Smooth muscle cell (in vitro differentiated cells): ENCODE measurements at regions not wholly inside any gene's neighbourhood (a gene's known extent, or its start where the extent isn't known, plus 50 kb on each side); places are given as distances from the start of the nearest gene placed in this dataset.

Experiments
- DNase-seq: peaks from one replicate; lab custom pipeline; 2025; ENCODE audit not compliant: unreplicated experiment; lab: John Stamatoyannopoulos, UW
- H2AFZ ChIP-seq: fragments of 200-600 bp; sonication (generic); 2 replicates; pipeline ENCODE4 v1.6.0; 2016; ENCODE audit warnings: antibody characterized with exemption, low read depth, mild to moderate bottlenecking
- H3F3A ChIP-seq: fragments of 200-600 bp; sonication (generic); 2 replicates; pipeline ENCODE4 v1.6.0; 2017; ENCODE audit warnings: antibody characterized with exemption, low read depth
- H3K27ac ChIP-seq: fragments of 200-600 bp; sonication (generic); 2 replicates; pipeline ENCODE4 v1.5.1; 2016; ENCODE audit warnings: low read depth, mild to moderate bottlenecking
- H3K27me3 ChIP-seq: fragments of 200-600 bp; sonication (generic); 2 replicates; pipeline ENCODE4 v1.6.1; 2016; ENCODE audit warnings: low read depth, mild to moderate bottlenecking
- H3K36me3 ChIP-seq: fragments of 200-600 bp; sonication (generic); 2 replicates; pipeline ENCODE4 v1.5.1; 2016; ENCODE audit warnings: low read depth
- H3K4me1 ChIP-seq: fragments of 200-600 bp; sonication (generic); 2 replicates; pipeline ENCODE4 v1.5.1; 2016; ENCODE audit warnings: low read depth
- H3K4me2 ChIP-seq: fragments of 200-600 bp; sonication (generic); 2 replicates; pipeline ENCODE4 v1.6.0; 2016; ENCODE audit warnings: mild to moderate bottlenecking
- H3K4me3 ChIP-seq: fragments of 200-600 bp; sonication (generic); 2 replicates; pipeline ENCODE4 v1.5.1; 2016; ENCODE audit warnings: mild to moderate bottlenecking
- H3K79me2 ChIP-seq: fragments of 200-600 bp; sonication (generic); 2 replicates; pipeline ENCODE4 v1.6.0; 2016; ENCODE audit warnings: low read depth, mild to moderate bottlenecking
- H3K9ac ChIP-seq: fragments of 200-600 bp; sonication (generic); 2 replicates; pipeline ENCODE4 v1.6.0; 2016; ENCODE audit warnings: low read depth
- H3K9me3 ChIP-seq: fragments of 200-600 bp; sonication (generic); replicated peaks from 2 replicates; pipeline ENCODE4 v1.5.1; 2016; ENCODE audit warnings: low read depth
- H4K20me1 ChIP-seq: fragments of 200-600 bp; sonication (generic); 2 replicates; pipeline ENCODE4 v1.6.0; 2016; ENCODE audit warnings: low read depth
- CTCF ChIP-seq: fragments of 200-600 bp; sonication (generic); IDR thresholded peaks from 2 replicates; pipeline ENCODE4 v1.5.1; 2017; ENCODE audit warnings: borderline replicate concordance, mild to moderate bottlenecking, antibody characterized with exemption; ENCODE audit not compliant: insufficient read depth, poor library complexity, severe bottlenecking
- WGBS: methylation state at CpG from one replicate; pipeline ENCODE4 v1.1.7; 2016; ENCODE audit warnings: low lambda C conversion rate; 5-methylcytosine and 5-hydroxymethylcytosine counted together

GRCh38 chr2:174686430-174686829 lies 77.8 kb downstream of the CHRNA1 start:
- no peak for TF ChIP-seq CTCF
- Histone ChIP-seq H3K27ac (no peak overlapping the region), H3K9ac (no peak overlapping the region), H3K4me1 (peaks cover 4% of the 10 kb centered on the region), H3K36me3 (no peaks in the 10 kb centered on the region), H3K9me3 (no peaks in the 10 kb centered on the region), H3K4me2 (no peak overlapping the region), H2AFZ (no peak overlapping the region), H4K20me1 (no peaks in the 10 kb centered on the region), H3K4me3 (no peak overlapping the region), H3F3A (no peaks in the 10 kb centered on the region), H3K79me2 (peaks cover 5% of the 10 kb centered on the region), H3K27me3 (no peaks in the 10 kb centered on the region)
- DNase-seq = no peak
- 74% methylated on average over 1 of the region's 1 CpG for WGBS

DNA sequence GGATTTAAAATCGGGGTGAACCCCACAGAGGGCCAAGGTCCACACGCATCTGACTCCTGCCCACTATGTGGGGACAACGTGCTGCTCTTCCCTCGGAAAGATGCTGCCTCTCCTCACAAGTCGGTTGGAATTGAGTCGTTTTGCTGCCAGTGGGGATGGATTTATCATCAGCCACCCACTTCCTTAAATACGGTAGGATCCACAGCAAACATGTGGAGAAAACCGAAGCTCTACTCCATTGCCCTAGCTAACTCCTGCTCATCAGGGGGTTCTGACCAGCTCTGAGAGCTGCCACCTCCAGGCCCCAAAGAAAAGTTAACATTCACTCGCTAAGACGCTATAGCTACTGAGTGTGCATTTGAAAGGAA lies 80.9 kb downstream of the CHRNA1 start:
- no peaks in the 10 kb centered on the region for H3K27me3 ChIP-seq
- whole genome bisulfite sequencing = 6% methylated on average over 10 of the region's 10 CpGs
- TF ChIP-seq CTCF = no peak
- H2AFZ ChIP-seq = peak overlapping the region; percentile 89
- peak overlapping the region; percentile 18 for H3K9ac ChIP-seq
- H3K4me3 ChIP-seq = peak overlapping the region; percentile 76
- H3K4me1 ChIP-seq = peaks cover 8% of the 10 kb centered on the region
- no peak for DNase-seq
- H3F3A ChIP-seq = no peaks in the 10 kb centered on the region
- H3K4me2 ChIP-seq = peak overlapping the region; percentile 93
- H4K20me1 ChIP-seq = peaks cover 28% of the 10 kb centered on the region
- no peaks in the 10 kb centered on the region for H3K9me3 ChIP-seq
- peak overlapping the region; percentile 3 for H3K27ac ChIP-seq
- H3K79me2 ChIP-seq = peaks cover 35% of the 10 kb centered on the region
- H3K36me3 ChIP-seq = no peaks in the 10 kb centered on the region

DNA sequence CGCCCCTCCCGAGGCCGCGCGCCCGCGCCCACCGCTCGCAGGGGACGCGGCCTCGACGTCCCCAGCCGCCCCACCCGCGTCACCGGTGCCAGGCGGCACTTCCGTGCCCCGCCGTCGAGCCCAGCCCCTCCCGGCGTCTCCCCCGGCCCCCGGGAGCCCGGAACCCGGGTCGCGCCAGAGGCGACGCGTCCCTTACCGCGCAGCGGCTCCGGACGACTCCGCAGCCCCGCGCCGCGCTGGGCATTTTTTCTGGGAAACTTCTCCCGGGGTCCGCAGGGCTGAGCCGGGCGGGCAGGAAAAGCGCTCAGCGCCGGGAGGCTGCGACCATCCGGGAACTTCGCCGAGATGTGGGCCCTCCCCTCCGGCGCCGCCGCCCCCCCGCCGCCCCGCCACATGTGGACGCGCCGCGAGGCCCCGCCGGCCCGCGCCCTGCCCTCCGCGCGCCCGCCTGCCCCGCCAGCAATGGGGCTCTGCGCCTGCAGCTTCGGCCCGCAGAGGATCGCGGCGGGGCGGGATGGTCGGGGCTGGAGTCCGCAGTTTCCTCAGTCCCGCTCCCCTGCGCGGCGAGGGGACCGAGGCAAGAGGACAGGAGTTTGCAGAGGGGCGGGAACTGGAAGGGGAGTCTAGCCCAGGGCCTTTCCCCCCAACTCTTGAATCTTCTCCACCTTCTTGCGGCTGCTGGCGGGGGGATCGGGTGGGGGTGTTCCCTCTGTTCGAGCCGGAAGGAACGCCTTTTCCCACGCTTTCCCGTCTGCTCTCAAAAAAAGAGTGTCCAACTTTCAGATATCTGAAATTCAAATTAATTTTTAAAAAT lies 81.5 kb downstream of the CHRNA1 start:
- TF ChIP-seq CTCF = no peak
- H3K9ac ChIP-seq = peak overlapping the region; percentile 80
- H3K9me3 ChIP-seq = no peaks in the 10 kb centered on the region
- no peaks in the 10 kb centered on the region for H3K27me3 ChIP-seq
- H3F3A ChIP-seq = no peaks in the 10 kb centered on the region
- H2AFZ ChIP-seq = peak overlapping the region; percentile 94
- peak overlapping the region; percentile 66 for H3K27ac ChIP-seq
- peak; percentile 51 for DNase-seq
- 1% methylated on average over 58 of the region's 97 CpGs for WGBS
- no peaks in the 10 kb centered on the region for H3K36me3 ChIP-seq
- peaks cover 8% of the 10 kb centered on the region for H3K4me1 ChIP-seq
- peak overlapping the region; percentile 93 for H3K4me2 ChIP-seq
- H3K79me2 ChIP-seq = peaks cover 41% of the 10 kb centered on the region
- peaks cover 34% of the 10 kb centered on the region for H4K20me1 ChIP-seq
- H3K4me3 ChIP-seq = peak overlapping the region; percentile 76
